ENCODE measurements at regions not wholly inside any gene's neighbourhood (a gene's known extent, or its start where the extent isn't known, plus 50 kb on each side); places are given as distances from the start of the nearest gene placed in this dataset.

GRCh38 chrX:45261471-45261870 lies 60.8 kb upstream of the DIPK2B start:
- no peak for DNase-seq (ENCODE audit: low read depth in 4 of 4, low spot score in 3 of 4)

- DNase-seq (ENCODE audit: low read depth in 4 of 4, low spot score in 3 of 4): no peak
These were observed 60.3 kb upstream of the DIPK2B start for GRCh38 chrX:45261005-45261404.

GRCh38 chrX:45258731-45259402 lies 58.2 kb upstream of the DIPK2B start:
- no peak for DNase-seq (ENCODE audit: low read depth in 4 of 4, low spot score in 3 of 4)

Measured in left renal pelvis (tissue), 4 donors.